GM12878 (cell line): ENCODE measurements at regions not wholly inside any gene's neighbourhood (a gene's known extent, or its start where the extent isn't known, plus 50 kb on each side); places are given as distances from the start of the nearest gene placed in this dataset.

Experiments
- ATAC-seq: fragments of 200-7000 bp; cut with Tn5 transposase; 3 replicates; pipeline ENCODE4 v1.9.1; 2020; ENCODE audit warnings: mild to moderate bottlenecking, moderate library complexity
- BruUV-seq: library from RNA; stranded (reverse); fragments of 400-500 nt; replicated peaks from 2 replicates; lab custom pipeline; 2021; lab: Mats Ljungman, UMichigan
- CTCF ChIA-PET: fragments of 300-600 bp; sonication (Branson Sonifier 250); formaldehyde crosslinking; extraction: SDS; loops from one replicate; lab custom pipeline; 2021; ENCODE audit warnings: inconsistent platforms; lab: Yijun Ruan, JAX
- POLR2A ChIA-PET: fragments of 350-600 bp; formaldehyde crosslinking; extraction: SDS; loops from one replicate; lab custom pipeline; 2021; ENCODE audit warnings: inconsistent platforms; lab: Charles Lee
- RAD21 ChIA-PET: fragments of 300-600 bp; sonication (Branson Sonifier 250); formaldehyde crosslinking; loops from one replicate; lab custom pipeline; 2023; ENCODE audit warnings: antibody characterized with exemption; ENCODE audit not compliant: unreplicated experiment; lab: Charles Lee
- SMC1A ChIA-PET: fragments of 300-600 bp; sonication (Branson Sonifier 250); formaldehyde crosslinking; loops from one replicate; lab custom pipeline; 2023; ENCODE audit not compliant: unreplicated experiment, uncharacterized antibody; lab: Charles Lee
- DNase-seq: peaks from one replicate; pipeline ENCODE4 v3.0.0-alpha.2; 2011; ENCODE audit warnings: low read depth, low spot score
- FAIRE-seq: peaks from 3 replicates; lab custom pipeline; 2011; peaks lifted over from hg19 to GRCh38; lab: Jason Lieb, UNC
- H2AFZ ChIP-seq: 2 replicates; pipeline ENCODE4 v1.6.0; 2011; ENCODE audit warnings: low read depth, low read length, control low read depth; ENCODE audit not compliant: control insufficient read depth
- H3K27ac ChIP-seq: 2 replicates; pipeline ENCODE4 v1.5.1; 2011; ENCODE audit warnings: control low read depth; ENCODE audit not compliant: control insufficient read depth, insufficient read depth
- H3K27me3 ChIP-seq, 2 experiments: replicated peaks in 1 of 2; 2 replicates each; pipeline versions ENCODE4 v1.6.0 to v1.6.1; 2011; ENCODE audit warnings: low read length in 1 of 2; ENCODE audit not compliant: control insufficient read depth in 2 of 2, insufficient read depth in 2 of 2
- H3K36me3 ChIP-seq, 2 experiments: 2 replicates each; pipeline ENCODE4 v1.5.1; 2011; ENCODE audit warnings: low read length in 1 of 2; ENCODE audit not compliant: control insufficient read depth in 2 of 2, insufficient read depth in 2 of 2
- H3K4me1 ChIP-seq: 2 replicates; pipeline ENCODE4 v1.6.1; 2011; ENCODE audit warnings: mild to moderate bottlenecking, low read length, moderate library complexity, mixed read lengths; ENCODE audit not compliant: control insufficient read depth, insufficient read depth
- H3K4me2 ChIP-seq: 2 replicates; pipeline ENCODE4 v1.6.0; 2011; ENCODE audit warnings: control low read depth; ENCODE audit not compliant: control insufficient read depth, insufficient read depth
- H3K4me3 ChIP-seq: fragments of 200-600 bp; sonication (generic); 2 replicates; pipeline ENCODE4 v1.5.1; 2016
- H3K79me2 ChIP-seq: 2 replicates; pipeline ENCODE4 v1.6.0; 2011; ENCODE audit warnings: low read length; ENCODE audit not compliant: control insufficient read depth, insufficient read depth
- H3K9ac ChIP-seq: 2 replicates; pipeline ENCODE4 v1.8.0; 2011; ENCODE audit warnings: low read length, control low read depth, mixed read lengths; ENCODE audit not compliant: control insufficient read depth, insufficient read depth
- H3K9me3 ChIP-seq: replicated peaks from 3 replicates; pipeline ENCODE4 v1.5.1; 2011; ENCODE audit warnings: mild to moderate bottlenecking, low read length; ENCODE audit not compliant: control insufficient read depth, insufficient read depth
- H4K20me1 ChIP-seq: 2 replicates; pipeline ENCODE4 v1.6.0; 2011; ENCODE audit not compliant: control insufficient read depth, insufficient read depth
- CREM ChIP-seq: IDR thresholded peaks from 2 replicates; pipeline ENCODE4 v1.6.1; 2014; ENCODE audit warnings: antibody characterized with exemption, low read depth
- EZH2 ChIP-seq: IDR thresholded peaks from 2 replicates; pipeline ENCODE4 v1.6.1; 2012; ENCODE audit warnings: low read depth, mild to moderate bottlenecking, control low read depth, inconsistent platforms, low read length, borderline replicate concordance; ENCODE audit not compliant: control insufficient read depth
- NR2C2 ChIP-seq: IDR thresholded peaks from 2 replicates; pipeline ENCODE4 v1.6.1; 2011; ENCODE audit warnings: borderline replicate concordance, low read depth; ENCODE audit not compliant: control insufficient read depth, insufficient read length
- NR2F1 ChIP-seq: fragments of 450-650 bp; conservative IDR thresholded peaks from 2 replicates; pipeline ENCODE4 v1.6.1; 2017; ENCODE audit warnings: mild to moderate bottlenecking
- RB1 ChIP-seq: fragments of 450-650 bp; formaldehyde crosslinking; IDR thresholded peaks from 2 replicates; pipeline ENCODE4 v1.6.1; 2017; ENCODE audit warnings: mild to moderate bottlenecking, borderline replicate concordance
- SKIL ChIP-seq: fragments of 450-650 bp; IDR thresholded peaks from 2 replicates; pipeline ENCODE4 v1.6.1; 2017; ENCODE audit warnings: mild to moderate bottlenecking, low read depth, inconsistent platforms; ENCODE audit not compliant: poor library complexity, severe bottlenecking
- WGBS: methylation state at CpG from one replicate; pipeline ENCODE4 v1.1.6; 2016; ENCODE audit warnings: low lambda C conversion rate; ENCODE audit not compliant: insufficient replicate concordance, insufficient coverage; ENCODE audit errors: missing lambda C conversion rate; 5-methylcytosine and 5-hydroxymethylcytosine counted together
- in situ Hi-C: fragments of 300-500 bp; cut with MboI; formaldehyde crosslinking; loops from 9 replicates; pipeline ENCODE4 v1.14.3; 2018; ENCODE audit warnings: mixed read lengths
- intact Hi-C: fragments of 100-400 bp; cut with micrococcal nuclease; formaldehyde crosslinking; loops from one replicate; pipeline ENCODE4 v1.14.2; 2022; ENCODE audit not compliant: unreplicated experiment

GRCh38 chrX:104319346-104319745 lies 64.6 kb upstream of the ESX1 start:
- Histone ChIP-seq H3K4me3 (no peak overlapping the region), H3K36me3 (no peaks in the 10 kb centered on the region), H3K9me3 (no peaks in the 10 kb centered on the region), H3K9ac (no peak overlapping the region), H3K79me2 (no peaks in the 10 kb centered on the region), H4K20me1 (no peaks in the 10 kb centered on the region), H3K27me3 (no peaks in the 10 kb centered on the region)
- BruUV-seq, result no TSS peak
- ChIA-PET SMC1A (interaction anchor here (0.6 to 1.5 kb wide), 2 partner anchors 11 to 16 kb away, joined by 3 read pairs; no protein-coding TSS in a partner anchor), RAD21 (no interaction called here), POLR2A (no interaction called here)
- intact Hi-C loops (no loop called here), in situ Hi-C loops (no loop called here)
- no peak for DNase-seq
- no peak for FAIRE-seq
- WGBS, result 7% methylated on average over 5 of the region's 5 CpGs
- no peak for TF ChIP-seq EZH2
- TF ChIP-seq, all 136 proteins: peak for 0
- CTCF ChIA-PET, result no interaction called here
- H2AFZ ChIP-seq, result no peak overlapping the region
- H3K4me2 ChIP-seq, result no peak overlapping the region
- no peaks in the 10 kb centered on the region for H3K4me1 ChIP-seq
- H3K27ac ChIP-seq, result no peak overlapping the region
- ATAC-seq, result no peak

GRCh38 chrX:104318330-104319009 lies 63.7 kb upstream of the ESX1 start:
- in situ Hi-C loops, result no loop called here
- no peak for FAIRE-seq
- no peak overlapping the region for H3K9ac ChIP-seq

More at GRCh38 chrX:104318330-104319009, 63.7 kb upstream of the ESX1 start:
- no peak overlapping the region for H3K4me3 ChIP-seq
- TF ChIP-seq SKIL, result no peak
- TF ChIP-seq NR2C2, result no peak
- TF ChIP-seq CREM, result no peak
- no peak for TF ChIP-seq RB1
- no peak for TF ChIP-seq NR2F1
- POLR2A ChIA-PET, result no interaction called here
- no peaks in the 10 kb centered on the region for H3K79me2 ChIP-seq
- RAD21 ChIA-PET, result no interaction called here
- H2AFZ ChIP-seq, result no peak overlapping the region
- no peak overlapping the region for H3K27ac ChIP-seq
- DNase-seq (no peak), ATAC-seq (no peak)
- no TSS peak for BruUV-seq
- no peak overlapping the region for H3K4me2 ChIP-seq
- SMC1A ChIA-PET, result interaction anchor here (0.6 to 1.5 kb wide), 2 partner anchors 12 to 17 kb away, joined by 3 read pairs; no protein-coding TSS in a partner anchor
- H4K20me1 ChIP-seq, result no peaks in the 10 kb centered on the region
- no peaks in the 10 kb centered on the region for H3K36me3 ChIP-seq
- WGBS, result 41% methylated on average over 4 of the region's 4 CpGs
- CTCF ChIA-PET, result no interaction called here
- no peaks in the 10 kb centered on the region for H3K9me3 ChIP-seq
- no peaks in the 10 kb centered on the region for H3K4me1 ChIP-seq
- no peaks in the 10 kb centered on the region for H3K27me3 ChIP-seq
- intact Hi-C loops, result no loop called here
